PC-3 (cell line): ENCODE measurements at regions not wholly inside any gene's neighbourhood (a gene's known extent, or its start where the extent isn't known, plus 50 kb on each side); places are given as distances from the start of the nearest gene placed in this dataset.

Source experiments
- ATAC-seq: fragments of 200-7000 bp; cut with Tn5 transposase; 2 replicates; pipeline ENCODE4 v1.9.1; 2020; ENCODE audit warnings: mild to moderate bottlenecking, moderate library complexity
- BruUV-seq: library from RNA; stranded (reverse); fragments of 400-500 nt; replicated peaks from 2 replicates; lab custom pipeline; 2021; lab: Mats Ljungman, UMichigan
- CTCF ChIA-PET: fragments of 300-600 bp; sonication (Branson Sonifier 250); formaldehyde crosslinking; loops from one replicate; lab custom pipeline; 2022; ENCODE audit warnings: antibody characterized with exemption; lab: Charles Lee
- POLR2A ChIA-PET: fragments of 300-600 bp; sonication (Branson Sonifier 250); formaldehyde crosslinking; loops from one replicate; lab custom pipeline; 2022; ENCODE audit warnings: antibody characterized with exemption; ENCODE audit not compliant: unreplicated experiment; lab: Charles Lee
- DNase-seq: peaks from one replicate; pipeline ENCODE4 v3.0.0-alpha.2; 2015
- H2AFZ ChIP-seq: fragments of 300-600 bp; sonication (generic); 2 replicates; pipeline ENCODE4 v1.6.0; 2016; ENCODE audit warnings: antibody characterized with exemption, low read length
- H3F3A ChIP-seq: fragments of 300-600 bp; sonication (generic); one replicate; pipeline ENCODE4 v1.6.0; 2017; ENCODE audit warnings: antibody characterized with exemption, low read length, control low read depth, mild to moderate bottlenecking; ENCODE audit not compliant: unreplicated experiment
- H3K27ac ChIP-seq: fragments of 300-600 bp; sonication (generic); 2 replicates; pipeline ENCODE4 v1.5.1; 2016; ENCODE audit warnings: mild to moderate bottlenecking, low read length
- H3K27me3 ChIP-seq: fragments of 300-600 bp; sonication (generic); 2 replicates; pipeline ENCODE4 v1.6.1; 2016; ENCODE audit warnings: low read length, mixed read lengths
- H3K36me3 ChIP-seq: fragments of 300-600 bp; sonication (generic); 2 replicates; pipeline ENCODE4 v1.6.1; 2016; ENCODE audit warnings: low read depth, mixed run types, low read length, mixed read lengths
- H3K4me1 ChIP-seq: fragments of 300-600 bp; sonication (generic); 2 replicates; pipeline ENCODE4 v1.5.1; 2016; ENCODE audit warnings: low read length; ENCODE audit not compliant: insufficient read depth
- H3K4me2 ChIP-seq: fragments of 300-600 bp; sonication (generic); 2 replicates; pipeline ENCODE4 v1.6.0; 2016; ENCODE audit warnings: low read length
- H3K4me3 ChIP-seq: fragments of 300-600 bp; sonication (generic); 2 replicates; pipeline ENCODE4 v1.5.1; 2016; ENCODE audit warnings: mild to moderate bottlenecking, low read length, mixed read lengths
- H3K79me2 ChIP-seq: fragments of 300-600 bp; sonication (generic); 2 replicates; pipeline ENCODE4 v1.6.1; 2017; ENCODE audit warnings: low read length, mixed read lengths
- H3K9ac ChIP-seq: fragments of 300-600 bp; sonication (generic); 2 replicates; pipeline ENCODE4 v1.6.0; 2016; ENCODE audit warnings: mild to moderate bottlenecking, low read length
- H3K9me2 ChIP-seq: fragments of 300-600 bp; sonication (generic); replicated peaks from 2 replicates; pipeline ENCODE4 v1.6.1; 2016; ENCODE audit warnings: mixed run types, low read length, mixed read lengths
- H3K9me3 ChIP-seq: fragments of 300-600 bp; sonication (generic); 2 replicates; pipeline ENCODE4 v1.6.1; 2016; ENCODE audit warnings: low read length, mixed read lengths
- H4K20me1 ChIP-seq: fragments of 300-600 bp; sonication (generic); 2 replicates; pipeline ENCODE4 v1.6.1; 2016; ENCODE audit warnings: low read length, mixed read lengths
- CTCF ChIP-seq: fragments of 300-600 bp; sonication (generic); conservative IDR thresholded peaks from 2 replicates; pipeline ENCODE4 v1.5.1; 2017; ENCODE audit warnings: antibody characterized with exemption, low read depth, mild to moderate bottlenecking, low read length
- EZH2 ChIP-seq: fragments of 300-600 bp; sonication (generic); IDR thresholded peaks from one replicate; pipeline ENCODE4 v1.6.1; 2017; ENCODE audit warnings: antibody characterized with exemption, mild to moderate bottlenecking, low read length; ENCODE audit not compliant: unreplicated experiment
- EZH2phosphoT487 ChIP-seq: fragments of 300-600 bp; sonication (generic); IDR thresholded peaks from 2 replicates; pipeline ENCODE4 v1.6.1; 2018; ENCODE audit warnings: mild to moderate bottlenecking, antibody characterized with exemption, low read length, borderline replicate concordance
- intact Hi-C: fragments of 100-400 bp; cut with micrococcal nuclease; formaldehyde crosslinking; loops from 2 replicates; pipeline ENCODE4 v1.9.0; 2023

GRCh38 chr15:88747631-88748030 lies 55.6 kb upstream of the ACAN start:
- no peak overlapping the region for H3K4me2 ChIP-seq
- H3K79me2 ChIP-seq, result no peaks in the 10 kb centered on the region
- no TSS peak for BruUV-seq
- H3K27ac ChIP-seq, result no peak overlapping the region
- no peak overlapping the region for H2AFZ ChIP-seq
- no peak overlapping the region for H3K9ac ChIP-seq
- peaks cover 23% of the 10 kb centered on the region for H3K27me3 ChIP-seq
- no peaks in the 10 kb centered on the region for H3F3A ChIP-seq
- no peaks in the 10 kb centered on the region for H3K36me3 ChIP-seq
- H3K4me3 ChIP-seq, result no peak overlapping the region
- ChIA-PET POLR2A (no interaction called here), CTCF (no interaction called here)
- DNase-seq (no peak), ATAC-seq (no peak)
- H3K9me3 ChIP-seq, result no peaks in the 10 kb centered on the region
- TF ChIP-seq EZH2phosphoT487 (no peak), CTCF (no peak), EZH2 (no peak)
- intact Hi-C loops, result no loop called here
- peaks cover 4% of the 10 kb centered on the region; the same call in 1 of the 2 replicates for H3K4me1 ChIP-seq
- no peaks in the 10 kb centered on the region for H3K9me2 ChIP-seq
- H4K20me1 ChIP-seq, result no peaks in the 10 kb centered on the region

GRCh38 chr15:88748081-88748480 lies 55.2 kb upstream of the ACAN start:
- no peaks in the 10 kb centered on the region for H4K20me1 ChIP-seq
- no peaks in the 10 kb centered on the region for H3F3A ChIP-seq
- H2AFZ ChIP-seq, result no peak overlapping the region
- ATAC-seq (no peak), DNase-seq (no peak)
- H3K4me1 ChIP-seq, result peaks cover 4% of the 10 kb centered on the region; the same call in 1 of the 2 replicates
- H3K4me3 ChIP-seq, result no peak overlapping the region
- no peak overlapping the region for H3K4me2 ChIP-seq
- H3K79me2 ChIP-seq, result no peaks in the 10 kb centered on the region
- H3K9me3 ChIP-seq, result no peaks in the 10 kb centered on the region
- peaks cover 26% of the 10 kb centered on the region for H3K27me3 ChIP-seq
- H3K9ac ChIP-seq, result no peak overlapping the region
- ChIA-PET POLR2A (no interaction called here), CTCF (no interaction called here)
- BruUV-seq, result no TSS peak
- no peak overlapping the region for H3K27ac ChIP-seq
- no peak for TF ChIP-seq EZH2phosphoT487
- no peak for TF ChIP-seq EZH2
- no peak for TF ChIP-seq CTCF
- H3K36me3 ChIP-seq, result no peaks in the 10 kb centered on the region
- intact Hi-C loops, result no loop called here
- no peaks in the 10 kb centered on the region for H3K9me2 ChIP-seq

GRCh38 chr15:88748651-88749050 lies 54.6 kb upstream of the ACAN start:
- CTCF ChIA-PET, result no interaction called here
- H4K20me1 ChIP-seq, result no peaks in the 10 kb centered on the region

More at GRCh38 chr15:88748651-88749050, 54.6 kb upstream of the ACAN start:
- no peak overlapping the region for H3K27ac ChIP-seq
- TF ChIP-seq CTCF (no peak), EZH2phosphoT487 (no peak), EZH2 (no peak)
- peaks cover 26% of the 10 kb centered on the region for H3K27me3 ChIP-seq
- no peak for DNase-seq
- no peaks in the 10 kb centered on the region for H3K79me2 ChIP-seq
- H3K9me2 ChIP-seq, result no peaks in the 10 kb centered on the region
- H3K36me3 ChIP-seq, result no peaks in the 10 kb centered on the region
- POLR2A ChIA-PET, result no interaction called here
- H3F3A ChIP-seq, result no peaks in the 10 kb centered on the region
- intact Hi-C loops, result no loop called here
- H3K4me1 ChIP-seq, result peaks cover 4% of the 10 kb centered on the region; the same call in 1 of the 2 replicates
- no peak overlapping the region for H3K9ac ChIP-seq
- no peak overlapping the region for H3K4me2 ChIP-seq
- BruUV-seq, result no TSS peak
- H3K4me3 ChIP-seq, result no peak overlapping the region
- no peak for ATAC-seq
- H2AFZ ChIP-seq, result no peak overlapping the region
- no peaks in the 10 kb centered on the region for H3K9me3 ChIP-seq
